UCSD-AML1 (cell line): ENCODE measurements at regions not wholly inside any gene's neighbourhood (a gene's known extent, or its start where the extent isn't known, plus 50 kb on each side); places are given as distances from the start of the nearest gene placed in this dataset.
"Not testable (repeated sequence)": the region's sequence is repeated elsewhere in the genome, so short reads cannot be mapped to it uniquely, and the experiment has no call there.

ENCODE experiments used
- DNase-seq: peaks from one replicate; lab custom pipeline; 2025; ENCODE audit not compliant: unreplicated experiment; lab: John Stamatoyannopoulos, UW

- not testable (repeated sequence) for DNase-seq
These were observed 121.1 kb downstream of the TAF11L14 start for GRCh38 chr5:17755406-17755805.

GRCh38 chr5:17761326-17761725 lies 127.1 kb downstream of the TAF11L14 start:
- DNase-seq, result no peak

GRCh38 chr5:17763301-17763700 lies 129.0 kb downstream of the TAF11L14 start:
- DNase-seq, result no peak

- no peak for DNase-seq
These were observed 131.8 kb downstream of the TAF11L14 start for GRCh38 chr5:17766031-17766430.

GRCh38 chr5:17769277-17769676 lies 135.0 kb downstream of the TAF11L14 start:
- DNase-seq, result no peak

- DNase-seq, result no peak
These were observed 138.0 kb downstream of the TAF11L14 start for GRCh38 chr5:17772232-17772631.

GRCh38 chr5:17785774-17786173 lies 151.5 kb downstream of the TAF11L14 start:
- no peak for DNase-seq

- no peak for DNase-seq
These were observed 154.1 kb downstream of the TAF11L14 start for GRCh38 chr5:17788351-17788750.

- no peak for DNase-seq
These were observed 159.9 kb downstream of the TAF11L14 start for GRCh38 chr5:17794201-17794600.

GRCh38 chr5:17794815-17795214 lies 160.6 kb downstream of the TAF11L14 start:
- DNase-seq, result no peak

GRCh38 chr5:17796142-17796541 lies 161.9 kb downstream of the TAF11L14 start:
- no peak for DNase-seq

- DNase-seq, result no peak
These were observed 162.6 kb downstream of the TAF11L14 start for GRCh38 chr5:17796757-17797396.

GRCh38 chr5:17799521-17799920 lies 165.3 kb downstream of the TAF11L14 start:
- no peak for DNase-seq

- DNase-seq, result no peak
These were observed 167.3 kb downstream of the TAF11L14 start for GRCh38 chr5:17801595-17801994.

GRCh38 chr5:17802256-17802655 lies 168.0 kb downstream of the TAF11L14 start:
- no peak for DNase-seq

GRCh38 chr5:17803971-17804370 lies 169.7 kb downstream of the TAF11L14 start:
- no peak for DNase-seq

GRCh38 chr5:17805227-17805825 lies 171.1 kb downstream of the TAF11L14 start:
- no peak for DNase-seq

GRCh38 chr5:17806818-17807468 lies 172.7 kb downstream of the TAF11L14 start:
- DNase-seq, result no peak

GRCh38 chr5:17808566-17808965 lies 174.3 kb downstream of the TAF11L14 start:
- no peak for DNase-seq

GRCh38 chr5:17810734-17811133 lies 176.5 kb downstream of the TAF11L14 start:
- DNase-seq, result no peak

- no peak for DNase-seq
These were observed 179.0 kb downstream of the TAF11L14 start for GRCh38 chr5:17813214-17813613.

GRCh38 chr5:17816505-17816904 lies 182.2 kb downstream of the TAF11L14 start:
- DNase-seq, result no peak
